Endodermal cell (in vitro differentiated cells): ENCODE measurements at regions not wholly inside any gene's neighbourhood (a gene's known extent, or its start where the extent isn't known, plus 50 kb on each side); places are given as distances from the start of the nearest gene placed in this dataset.
"Not testable (repeated sequence)": the region's sequence is repeated elsewhere in the genome, so short reads cannot be mapped to it uniquely, and the experiment has no call there.

Experiments used
- DNase-seq: peaks from one replicate; pipeline ENCODE4 v3.0.0-alpha.2; 2017
- H3K27ac ChIP-seq: 2 replicates; pipeline ENCODE4 v1.5.1; 2013; ENCODE audit warnings: mild to moderate bottlenecking, low read depth, low read length, moderate library complexity
- H3K27me3 ChIP-seq: 2 replicates; pipeline ENCODE4 v1.6.1; 2013; ENCODE audit warnings: mild to moderate bottlenecking, low read length, moderate library complexity; ENCODE audit not compliant: insufficient read depth, control insufficient read depth, poor library complexity, severe bottlenecking
- H3K36me3 ChIP-seq: 2 replicates; pipeline ENCODE4 v1.7.0; 2013; ENCODE audit warnings: mild to moderate bottlenecking, low read length, moderate library complexity; ENCODE audit not compliant: control insufficient read depth, insufficient read depth
- H3K4me1 ChIP-seq: one replicate; pipeline ENCODE4 v1.7.0; 2013; ENCODE audit warnings: low read length; ENCODE audit not compliant: control insufficient read depth, insufficient read depth
- H3K4me3 ChIP-seq: 2 replicates; pipeline ENCODE4 v1.5.1; 2013; ENCODE audit warnings: mild to moderate bottlenecking, low read length, moderate library complexity
- H3K9ac ChIP-seq: 2 replicates; pipeline ENCODE4 v1.6.1; 2013; ENCODE audit warnings: mild to moderate bottlenecking, low read length, moderate library complexity; ENCODE audit not compliant: poor library complexity, severe bottlenecking; ENCODE audit errors: extremely low read depth
- H3K9me3 ChIP-seq: 2 replicates; pipeline ENCODE4 v1.6.1; 2013; ENCODE audit warnings: mild to moderate bottlenecking, low read length, moderate library complexity; ENCODE audit not compliant: control insufficient read depth
- H3K27ac Mint-ChIP-seq: 2 replicates; pipeline ENCODE4 v1.8.0; 2020; ENCODE audit warnings: mixed read lengths
- H3K27me3 Mint-ChIP-seq: 2 replicates; pipeline ENCODE4 v1.8.0; 2021; ENCODE audit warnings: mild to moderate bottlenecking, mixed read lengths; ENCODE audit not compliant: insufficient read depth
- H3K36me3 Mint-ChIP-seq: 2 replicates; pipeline ENCODE4 v1.8.0; 2020; ENCODE audit warnings: low read depth, mixed read lengths
- H3K4me1 Mint-ChIP-seq: 2 replicates; pipeline ENCODE4 v1.8.0; 2020; ENCODE audit warnings: mixed read lengths
- H3K4me3 Mint-ChIP-seq: 2 replicates; pipeline ENCODE4 v1.8.0; 2020; ENCODE audit warnings: mild to moderate bottlenecking, moderate library complexity, mixed read lengths
- H3K9me3 Mint-ChIP-seq: 2 replicates; pipeline ENCODE4 v1.8.0; 2020; ENCODE audit warnings: mild to moderate bottlenecking, mixed read lengths
- WGBS, 2 experiments: methylation state at CpG; one replicate each; pipeline versions ENCODE4 v1.1.5 to v1.1.7; 2013; ENCODE audit warnings: missing lambda C conversion rate in 2 of 2, mixed read lengths in 1 of 2; ENCODE audit not compliant: insufficient coverage in 1 of 2, insufficient read length in 1 of 2; 5-methylcytosine and 5-hydroxymethylcytosine counted together

GRCh38 chr9:67116761-67117160 is 124.4 kb upstream of the SPATA31A3 start:
- H3K9ac ChIP-seq, H3K36me3 ChIP-seq, H3K9me3 ChIP-seq, H3K27ac ChIP-seq, H3K4me1 ChIP-seq, H3K4me3 Mint-ChIP-seq, H3K4me1 Mint-ChIP-seq, H3K27me3 ChIP-seq, H3K9me3 Mint-ChIP-seq, H3K27me3 Mint-ChIP-seq, H3K4me3 ChIP-seq, H3K27ac Mint-ChIP-seq, DNase-seq, H3K36me3 Mint-ChIP-seq: not testable (repeated sequence)
- WGBS, 2 experiments, result no CpG with 5 or more reads among the region's 6 CpGs

GRCh38 chr9:67112148-67112547 is 119.8 kb upstream of the SPATA31A3 start:
- H3K4me1 ChIP-seq, H3K27ac ChIP-seq, H3K4me1 Mint-ChIP-seq, H3K27ac Mint-ChIP-seq, H3K9me3 Mint-ChIP-seq, H3K4me3 Mint-ChIP-seq, H3K36me3 Mint-ChIP-seq, H3K36me3 ChIP-seq, H3K27me3 ChIP-seq, H3K9me3 ChIP-seq, DNase-seq, H3K27me3 Mint-ChIP-seq, H3K4me3 ChIP-seq, H3K9ac ChIP-seq: not testable (repeated sequence)
- WGBS, 2 experiments, result no CpG with 5 or more reads among the region's 4 CpGs

GRCh38 chr9:67111733-67112132 is 119.4 kb upstream of the SPATA31A3 start:
- not testable (repeated sequence) for H3K4me1 ChIP-seq, H3K27ac ChIP-seq, DNase-seq, H3K36me3 Mint-ChIP-seq, H3K27me3 Mint-ChIP-seq, H3K36me3 ChIP-seq, H3K9me3 Mint-ChIP-seq, H3K9me3 ChIP-seq, H3K27ac Mint-ChIP-seq, H3K4me3 ChIP-seq, H3K4me3 Mint-ChIP-seq, H3K4me1 Mint-ChIP-seq, H3K9ac ChIP-seq, H3K27me3 ChIP-seq
- 92% methylated on average over 4 of the region's 5 CpGs; no CpG with 5 or more reads in 1 of the 2 experiments for WGBS, 2 experiments

GRCh38 chr9:67109859-67110258 is 117.5 kb upstream of the SPATA31A3 start:
- not testable (repeated sequence) for H3K27me3 ChIP-seq, H3K27ac Mint-ChIP-seq, H3K9me3 ChIP-seq, H3K4me3 Mint-ChIP-seq, H3K36me3 Mint-ChIP-seq, H3K27me3 Mint-ChIP-seq, H3K9me3 Mint-ChIP-seq, H3K4me1 Mint-ChIP-seq, H3K4me3 ChIP-seq, H3K36me3 ChIP-seq, DNase-seq, H3K27ac ChIP-seq, H3K9ac ChIP-seq, H3K4me1 ChIP-seq
- WGBS, 2 experiments, result no CpG with 5 or more reads among the region's 1 CpG

- H3K9me3 Mint-ChIP-seq, H3K4me1 Mint-ChIP-seq, H3K4me1 ChIP-seq, H3K27ac Mint-ChIP-seq, H3K4me3 Mint-ChIP-seq, H3K9ac ChIP-seq, DNase-seq, H3K9me3 ChIP-seq, H3K36me3 Mint-ChIP-seq, H3K4me3 ChIP-seq, H3K27me3 Mint-ChIP-seq, H3K27me3 ChIP-seq, H3K36me3 ChIP-seq: not testable (repeated sequence)
- peak overlapping the region; percentile 90 for H3K27ac ChIP-seq
- WGBS, 2 experiments, result 69% methylated on average over 2 of the region's 3 CpGs; no CpG with 5 or more reads in 1 of the 2 experiments
Measured at GRCh38 chr9:67106659-67107058, 114.3 kb upstream of the SPATA31A3 start.

GRCh38 chr9:67102506-67103276 is 110.3 kb upstream of the SPATA31A3 start:
- H3K27ac Mint-ChIP-seq, H3K4me3 ChIP-seq, H3K27me3 ChIP-seq, H3K36me3 ChIP-seq, H3K4me1 Mint-ChIP-seq, H3K36me3 Mint-ChIP-seq, H3K27ac ChIP-seq, H3K4me3 Mint-ChIP-seq, H3K9me3 ChIP-seq, H3K27me3 Mint-ChIP-seq, H3K9ac ChIP-seq, H3K9me3 Mint-ChIP-seq, DNase-seq, H3K4me1 ChIP-seq: not testable (repeated sequence)
- no CpG with 5 or more reads among the region's 5 CpGs for WGBS, 2 experiments

GRCh38 chr9:67091104-67091503 is 98.8 kb upstream of the SPATA31A3 start:
- H3K27me3 ChIP-seq, H3K4me3 Mint-ChIP-seq, H3K9me3 Mint-ChIP-seq, H3K4me3 ChIP-seq, H3K36me3 ChIP-seq, H3K36me3 Mint-ChIP-seq, H3K27me3 Mint-ChIP-seq, H3K9ac ChIP-seq, H3K9me3 ChIP-seq, H3K27ac ChIP-seq, H3K4me1 ChIP-seq, H3K4me1 Mint-ChIP-seq, H3K27ac Mint-ChIP-seq: not testable (repeated sequence)
- WGBS, 2 experiments, result 94% methylated on average over 8 of the region's 8 CpGs; no CpG with 5 or more reads in 1 of the 2 experiments
- DNase-seq, result peak; percentile 27
